ENCODE measurements at regions not wholly inside any gene's neighbourhood (a gene's known extent, or its start where the extent isn't known, plus 50 kb on each side); places are given as distances from the start of the nearest gene placed in this dataset.

- TF ChIP-seq, protein P1, sequence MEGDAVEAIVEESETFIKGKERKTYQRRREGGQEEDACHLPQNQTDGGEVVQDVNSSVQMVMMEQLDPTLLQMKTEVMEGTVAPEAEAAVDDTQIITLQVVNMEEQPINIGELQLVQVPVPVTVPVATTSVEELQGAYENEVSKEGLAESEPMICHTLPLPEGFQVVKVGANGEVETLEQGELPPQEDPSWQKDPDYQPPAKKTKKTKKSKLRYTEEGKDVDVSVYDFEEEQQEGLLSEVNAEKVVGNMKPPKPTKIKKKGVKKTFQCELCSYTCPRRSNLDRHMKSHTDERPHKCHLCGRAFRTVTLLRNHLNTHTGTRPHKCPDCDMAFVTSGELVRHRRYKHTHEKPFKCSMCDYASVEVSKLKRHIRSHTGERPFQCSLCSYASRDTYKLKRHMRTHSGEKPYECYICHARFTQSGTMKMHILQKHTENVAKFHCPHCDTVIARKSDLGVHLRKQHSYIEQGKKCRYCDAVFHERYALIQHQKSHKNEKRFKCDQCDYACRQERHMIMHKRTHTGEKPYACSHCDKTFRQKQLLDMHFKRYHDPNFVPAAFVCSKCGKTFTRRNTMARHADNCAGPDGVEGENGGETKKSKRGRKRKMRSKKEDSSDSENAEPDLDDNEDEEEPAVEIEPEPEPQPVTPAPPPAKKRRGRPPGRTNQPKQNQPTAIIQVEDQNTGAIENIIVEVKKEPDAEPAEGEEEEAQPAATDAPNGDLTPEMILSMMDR (IDR thresholded peaks at IDR 0.05) = no peak
- TF ChIP-seq POLR2A (IDR thresholded peaks at IDR 0.05) = no peak
- TF ChIP-seq POLR2AphosphoS5 (IDR thresholded peaks at IDR 0.05) = no peak
These were observed 127.2 kb upstream of the TCF21 start for GRCh38 chr6:133761706-133762105.
